ENCODE measurements at regions not wholly inside any gene's neighbourhood (a gene's known extent, or its start where the extent isn't known, plus 50 kb on each side); places are given as distances from the start of the nearest gene placed in this dataset.

GRCh38 chr9:99744132-99744531 is 77.6 kb upstream of the NR4A3 start:
- H3K4me3 ChIP-seq, result no peak overlapping the region
- intact Hi-C loops (cut with DNase I), result no loop called here
- H3K9me3 ChIP-seq, result no peaks in the 10 kb centered on the region
- no peak for DNase-seq
- no peak overlapping the region for H3K27ac ChIP-seq
- TF ChIP-seq CTCF (IDR thresholded peaks at IDR 0.05) (no peak), POLR2A (IDR thresholded peaks at IDR 0.05) (no peak)
- no peaks in the 10 kb centered on the region for H3K27me3 ChIP-seq
- no peaks in the 10 kb centered on the region for H3K36me3 ChIP-seq
- WGBS, 2 donors, result 69 to 86% methylated on average over 1 of the region's 1 CpG
- no peaks in the 10 kb centered on the region for H3K4me1 ChIP-seq

- H3K4me1 ChIP-seq, result no peaks in the 10 kb centered on the region
These were observed 76.6 kb upstream of the NR4A3 start for GRCh38 chr9:99745085-99745484.

GRCh38 chr9:99746406-99746805 is 75.3 kb upstream of the NR4A3 start:
- Histone ChIP-seq H3K36me3 (no peaks in the 10 kb centered on the region), H3K9me3 (no peaks in the 10 kb centered on the region), H3K27me3 (no peaks in the 10 kb centered on the region), H3K4me1 (no peaks in the 10 kb centered on the region), H3K4me3 (no peak overlapping the region), H3K27ac (no peak overlapping the region)
- TF ChIP-seq POLR2A (IDR thresholded peaks at IDR 0.05) (no peak), CTCF (IDR thresholded peaks at IDR 0.05) (no peak)
- 85 to 90% methylated on average over 1 of the region's 1 CpG for WGBS, 2 donors
- no peak for DNase-seq
- intact Hi-C loops (cut with DNase I), result no loop called here

More at GRCh38 chr9:99745085-99745484, 76.6 kb upstream of the NR4A3 start:
- Histone ChIP-seq H3K27ac (no peak overlapping the region), H3K27me3 (no peaks in the 10 kb centered on the region), H3K36me3 (no peaks in the 10 kb centered on the region), H3K9me3 (no peaks in the 10 kb centered on the region), H3K4me3 (no peak overlapping the region)
- 76 to 95% methylated on average over 2 to 4 of the region's 4 CpGs for WGBS, 2 donors
- intact Hi-C loops (cut with DNase I), result no loop called here
- no peak for DNase-seq
- TF ChIP-seq CTCF (IDR thresholded peaks at IDR 0.05) (no peak), POLR2A (IDR thresholded peaks at IDR 0.05) (no peak)

- intact Hi-C loops (cut with DNase I), result no loop called here
- Histone ChIP-seq H3K9me3 (no peaks in the 10 kb centered on the region), H3K4me1 (no peaks in the 10 kb centered on the region), H3K27me3 (no peaks in the 10 kb centered on the region), H3K36me3 (no peaks in the 10 kb centered on the region), H3K27ac (no peak overlapping the region), H3K4me3 (no peak overlapping the region)
- no peak for DNase-seq
- TF ChIP-seq POLR2A (IDR thresholded peaks at IDR 0.05) (no peak), CTCF (IDR thresholded peaks at IDR 0.05) (no peak)
These were observed 73.4 kb upstream of the NR4A3 start for GRCh38 chr9:99748266-99748665.

- intact Hi-C loops (cut with DNase I), result no loop called here
- DNase-seq, result no peak
- Histone ChIP-seq H3K4me3 (no peak overlapping the region), H3K9me3 (no peaks in the 10 kb centered on the region), H3K36me3 (no peaks in the 10 kb centered on the region), H3K4me1 (no peaks in the 10 kb centered on the region), H3K27ac (no peak overlapping the region), H3K27me3 (no peaks in the 10 kb centered on the region)
- TF ChIP-seq POLR2A (IDR thresholded peaks at IDR 0.05), result no peak
- TF ChIP-seq CTCF (IDR thresholded peaks at IDR 0.05), result no peak
- whole genome bisulfite sequencing, 2 donors, result 52 to 61% methylated on average over 1 of the region's 1 CpG
These were observed 73.0 kb upstream of the NR4A3 start for GRCh38 chr9:99748676-99749075.
